GM12864 (cell line): ENCODE measurements at regions not wholly inside any gene's neighbourhood (a gene's known extent, or its start where the extent isn't known, plus 50 kb on each side); places are given as distances from the start of the nearest gene placed in this dataset.

Experiments
- DNase-seq: peaks from one replicate; pipeline ENCODE4 v3.0.0-alpha.2; 2011; ENCODE audit warnings: low read depth
- H3K4me3 ChIP-seq: 2 replicates; pipeline ENCODE4 v1.5.1; 2011; ENCODE audit warnings: mild to moderate bottlenecking, low read depth, low read length, control low read depth
- TF ChIP-seq, protein P1 (sequence below): IDR thresholded peaks from 2 replicates; pipeline ENCODE4 v1.5.1; 2011; ENCODE audit warnings: low read depth, mild to moderate bottlenecking, moderate library complexity, low read length, control low read depth, inconsistent platforms; ENCODE audit errors: missing control alignments

DNA sequence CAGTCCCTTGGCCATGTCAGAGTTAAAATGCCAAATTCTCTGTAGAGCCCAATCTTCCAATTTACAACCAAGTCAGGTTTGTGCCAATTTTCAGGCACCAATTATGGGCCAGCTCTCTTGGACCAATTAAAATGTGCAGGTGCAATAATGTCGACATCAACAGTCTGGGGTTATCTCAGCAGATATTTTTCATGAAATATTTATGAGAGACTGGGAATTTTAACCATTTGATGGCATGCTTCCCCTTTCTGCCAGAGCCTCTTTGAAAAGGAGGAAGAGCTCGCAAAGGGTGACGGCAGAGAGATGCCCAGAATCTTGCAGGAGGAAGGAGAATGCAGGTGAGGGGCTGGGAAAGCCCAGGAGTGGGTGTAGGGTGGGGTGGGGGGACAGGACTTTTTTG lies 100.8 kb upstream of the SYT13 start:
- DNase-seq = no peak
- TF ChIP-seq, protein P1, sequence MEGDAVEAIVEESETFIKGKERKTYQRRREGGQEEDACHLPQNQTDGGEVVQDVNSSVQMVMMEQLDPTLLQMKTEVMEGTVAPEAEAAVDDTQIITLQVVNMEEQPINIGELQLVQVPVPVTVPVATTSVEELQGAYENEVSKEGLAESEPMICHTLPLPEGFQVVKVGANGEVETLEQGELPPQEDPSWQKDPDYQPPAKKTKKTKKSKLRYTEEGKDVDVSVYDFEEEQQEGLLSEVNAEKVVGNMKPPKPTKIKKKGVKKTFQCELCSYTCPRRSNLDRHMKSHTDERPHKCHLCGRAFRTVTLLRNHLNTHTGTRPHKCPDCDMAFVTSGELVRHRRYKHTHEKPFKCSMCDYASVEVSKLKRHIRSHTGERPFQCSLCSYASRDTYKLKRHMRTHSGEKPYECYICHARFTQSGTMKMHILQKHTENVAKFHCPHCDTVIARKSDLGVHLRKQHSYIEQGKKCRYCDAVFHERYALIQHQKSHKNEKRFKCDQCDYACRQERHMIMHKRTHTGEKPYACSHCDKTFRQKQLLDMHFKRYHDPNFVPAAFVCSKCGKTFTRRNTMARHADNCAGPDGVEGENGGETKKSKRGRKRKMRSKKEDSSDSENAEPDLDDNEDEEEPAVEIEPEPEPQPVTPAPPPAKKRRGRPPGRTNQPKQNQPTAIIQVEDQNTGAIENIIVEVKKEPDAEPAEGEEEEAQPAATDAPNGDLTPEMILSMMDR = no peak

DNA sequence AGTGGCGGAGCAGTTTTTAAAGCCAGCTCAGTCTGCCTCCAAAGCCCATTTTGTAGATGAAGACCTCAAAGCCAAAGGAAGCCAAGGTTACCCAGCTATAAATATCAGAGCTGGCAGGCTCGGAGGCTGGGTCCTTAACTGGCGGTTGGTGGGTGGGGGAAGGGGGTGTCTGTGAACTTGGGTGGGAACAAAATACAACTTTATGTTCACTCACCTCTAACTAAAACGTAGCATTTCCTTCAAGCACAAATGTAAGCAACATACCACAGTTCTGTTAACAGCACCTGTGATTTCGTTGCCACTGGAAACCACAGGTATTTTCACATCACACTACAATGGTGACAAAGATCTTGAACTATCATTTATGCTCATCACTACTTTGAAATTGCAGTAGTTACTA lies 99.7 kb upstream of the SYT13 start:
- no peak for DNase-seq
- H3K4me3 ChIP-seq = no peak overlapping the region
- TF ChIP-seq, protein P1 = no peak

More for the DNA sequence above, 100.8 kb upstream of the SYT13 start:
- no peak overlapping the region for H3K4me3 ChIP-seq

DNA sequence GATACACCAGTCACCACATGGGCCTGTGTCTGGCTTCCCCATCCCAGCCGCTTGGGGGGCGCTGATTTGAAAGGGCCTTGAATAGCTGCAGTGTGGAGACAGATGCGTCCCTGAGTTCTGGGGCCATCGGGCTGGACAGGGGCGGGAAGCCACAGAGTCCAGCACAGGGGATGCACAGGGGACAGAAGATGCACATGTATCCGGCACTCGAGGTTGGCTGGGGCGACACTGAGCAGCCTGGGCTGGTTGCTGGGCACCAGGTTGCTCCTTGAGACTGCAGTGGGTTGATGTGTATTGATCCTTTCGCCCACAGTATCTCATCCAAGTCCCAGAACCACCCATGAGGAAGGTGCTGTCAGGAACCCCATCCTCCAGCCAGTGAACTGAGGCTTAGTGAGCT lies 99.3 kb upstream of the SYT13 start:
- no peak for DNase-seq
- H3K4me3 ChIP-seq = no peak overlapping the region
- TF ChIP-seq, protein P1 = no peak

DNA sequence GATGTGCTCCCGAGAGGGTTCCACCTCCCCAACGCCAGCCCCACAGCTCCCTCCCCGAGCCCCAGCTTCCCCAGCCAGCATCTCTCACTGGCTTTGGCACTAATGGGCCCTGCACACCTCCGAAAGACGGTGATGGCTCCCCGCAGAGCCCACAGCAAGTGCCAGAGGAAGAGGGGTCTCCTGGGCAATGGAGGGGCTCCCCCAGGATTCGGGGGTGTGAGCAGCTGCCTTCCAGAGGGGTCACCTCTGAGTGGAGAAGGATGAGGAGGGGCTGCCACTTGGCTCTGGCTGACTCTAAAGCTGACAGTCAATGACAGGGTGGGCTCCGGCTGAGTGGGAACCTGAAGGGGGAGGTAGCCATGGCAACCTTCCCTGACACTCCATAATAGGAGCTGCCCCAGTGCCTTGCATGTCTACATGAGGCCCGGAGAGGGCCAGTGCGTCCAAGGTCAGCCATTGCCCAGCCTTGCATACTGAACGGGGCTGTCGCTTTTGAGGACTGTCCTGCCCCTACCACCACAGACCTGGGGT lies 98.6 kb upstream of the SYT13 start:
- DNase-seq = no peak
- no peak overlapping the region for H3K4me3 ChIP-seq
- TF ChIP-seq, protein P1 = no peak

DNA sequence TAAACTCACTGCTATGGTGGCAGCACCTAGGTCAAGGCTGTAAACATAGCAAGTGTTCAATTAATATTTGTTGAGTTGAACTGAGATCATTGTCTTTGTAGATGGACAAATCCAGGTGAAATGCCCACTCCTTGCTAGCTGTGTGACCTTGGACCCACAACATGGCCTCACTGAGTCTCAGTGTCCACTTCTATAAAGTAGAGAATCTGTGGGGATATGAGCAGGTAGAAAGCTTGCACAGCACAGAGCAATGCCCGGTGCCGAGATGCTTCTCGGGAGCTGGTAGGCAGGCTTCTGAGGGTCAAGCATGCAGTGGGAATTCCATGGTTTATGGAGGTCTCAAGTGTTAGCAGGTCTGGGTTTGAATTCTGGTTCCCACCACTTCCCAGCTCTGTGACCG lies 97.9 kb upstream of the SYT13 start:
- no peak overlapping the region for H3K4me3 ChIP-seq
- DNase-seq = no peak
- TF ChIP-seq, protein P1 = no peak

DNA sequence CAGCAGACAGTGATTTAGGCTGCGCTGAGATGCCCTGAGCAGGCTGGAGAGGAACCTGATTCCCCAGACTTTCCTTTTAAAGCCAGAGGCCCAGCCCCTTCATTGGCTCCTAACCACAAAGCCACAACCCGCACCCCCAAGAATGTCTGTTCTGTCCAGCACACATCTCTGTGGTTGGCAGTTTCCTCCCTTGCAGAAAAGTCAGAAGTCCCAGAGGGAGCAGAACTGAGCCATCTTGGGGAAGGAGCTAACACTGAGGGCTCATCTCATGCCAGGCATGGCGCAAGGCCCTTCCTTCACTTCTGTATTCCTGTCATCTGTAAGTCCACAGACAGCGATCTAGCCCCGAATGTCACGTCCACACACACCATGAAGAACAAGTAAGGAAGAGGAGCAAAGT lies 97.1 kb upstream of the SYT13 start:
- DNase-seq = no peak
- TF ChIP-seq, protein P1 = no peak
- no peak overlapping the region for H3K4me3 ChIP-seq

DNA sequence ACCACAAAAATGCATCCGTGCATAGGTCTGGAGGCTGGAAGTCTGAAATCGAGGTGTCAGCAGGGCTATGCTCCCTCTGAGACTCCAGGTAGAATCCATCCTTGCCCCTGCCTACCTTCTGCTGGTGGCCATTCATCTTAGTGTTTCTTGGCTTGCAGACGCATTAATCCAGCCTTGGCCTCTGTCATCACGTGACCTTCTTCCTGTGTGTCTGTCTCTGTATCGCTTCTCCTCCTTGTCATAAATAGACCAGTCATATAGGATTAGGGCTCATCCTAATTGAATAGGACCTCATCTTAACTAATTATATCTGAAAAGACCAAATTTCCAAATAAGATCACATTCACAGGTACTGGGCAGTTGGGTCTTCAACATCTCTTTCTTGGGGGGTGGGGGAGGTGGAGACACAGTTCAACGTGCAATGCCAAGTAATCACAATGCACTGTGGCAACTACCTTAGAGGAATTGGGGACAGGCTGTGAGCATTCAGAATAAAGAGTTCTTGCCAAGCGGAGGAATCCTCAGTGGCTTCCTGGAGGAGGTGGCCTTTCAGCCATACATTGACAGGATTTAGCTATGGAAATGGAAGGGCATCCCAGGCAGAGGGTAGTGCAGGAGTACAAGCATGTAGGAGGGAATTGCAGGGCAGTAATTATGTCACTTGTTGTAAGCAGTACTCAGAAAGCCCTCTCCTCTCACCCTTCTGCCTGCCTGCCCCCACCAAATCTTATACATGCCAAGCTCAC lies 96.2 kb upstream of the SYT13 start:
- TF ChIP-seq, protein P1 = no peak
- no peak overlapping the region for H3K4me3 ChIP-seq
- no peak for DNase-seq
